GM12873 (cell line): ENCODE measurements at regions not wholly inside any gene's neighbourhood (a gene's known extent, or its start where the extent isn't known, plus 50 kb on each side); places are given as distances from the start of the nearest gene placed in this dataset.

Experiments
- TF ChIP-seq, protein P1 (sequence below): IDR thresholded peaks from 2 replicates; pipeline ENCODE4 v1.5.1; 2012; ENCODE audit warnings: low read depth, mild to moderate bottlenecking, moderate library complexity, low read length, control low read depth; ENCODE audit not compliant: insufficient read depth; ENCODE audit errors: missing control alignments

DNA sequence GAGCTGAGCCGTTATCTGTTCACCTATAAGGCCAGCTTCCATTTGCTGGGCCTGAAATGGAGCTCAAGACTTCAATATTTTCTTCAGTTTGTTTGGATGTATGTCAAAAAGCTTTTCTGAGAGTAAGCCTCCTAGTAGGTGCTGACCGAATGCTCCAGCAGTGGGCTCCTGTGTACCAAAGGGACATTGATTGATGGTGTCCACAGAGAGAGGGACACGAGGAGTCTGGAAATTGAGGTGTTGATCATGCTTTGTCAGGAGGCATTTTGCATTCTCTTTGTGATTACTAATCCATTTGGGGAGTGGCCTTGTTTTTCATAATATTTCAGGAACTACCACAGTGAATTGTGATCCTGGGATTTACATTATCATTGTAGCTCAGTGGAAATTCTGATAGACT lies 107.7 kb upstream of the SLC38A2 start:
- TF ChIP-seq, protein P1, sequence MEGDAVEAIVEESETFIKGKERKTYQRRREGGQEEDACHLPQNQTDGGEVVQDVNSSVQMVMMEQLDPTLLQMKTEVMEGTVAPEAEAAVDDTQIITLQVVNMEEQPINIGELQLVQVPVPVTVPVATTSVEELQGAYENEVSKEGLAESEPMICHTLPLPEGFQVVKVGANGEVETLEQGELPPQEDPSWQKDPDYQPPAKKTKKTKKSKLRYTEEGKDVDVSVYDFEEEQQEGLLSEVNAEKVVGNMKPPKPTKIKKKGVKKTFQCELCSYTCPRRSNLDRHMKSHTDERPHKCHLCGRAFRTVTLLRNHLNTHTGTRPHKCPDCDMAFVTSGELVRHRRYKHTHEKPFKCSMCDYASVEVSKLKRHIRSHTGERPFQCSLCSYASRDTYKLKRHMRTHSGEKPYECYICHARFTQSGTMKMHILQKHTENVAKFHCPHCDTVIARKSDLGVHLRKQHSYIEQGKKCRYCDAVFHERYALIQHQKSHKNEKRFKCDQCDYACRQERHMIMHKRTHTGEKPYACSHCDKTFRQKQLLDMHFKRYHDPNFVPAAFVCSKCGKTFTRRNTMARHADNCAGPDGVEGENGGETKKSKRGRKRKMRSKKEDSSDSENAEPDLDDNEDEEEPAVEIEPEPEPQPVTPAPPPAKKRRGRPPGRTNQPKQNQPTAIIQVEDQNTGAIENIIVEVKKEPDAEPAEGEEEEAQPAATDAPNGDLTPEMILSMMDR, result no peak

DNA sequence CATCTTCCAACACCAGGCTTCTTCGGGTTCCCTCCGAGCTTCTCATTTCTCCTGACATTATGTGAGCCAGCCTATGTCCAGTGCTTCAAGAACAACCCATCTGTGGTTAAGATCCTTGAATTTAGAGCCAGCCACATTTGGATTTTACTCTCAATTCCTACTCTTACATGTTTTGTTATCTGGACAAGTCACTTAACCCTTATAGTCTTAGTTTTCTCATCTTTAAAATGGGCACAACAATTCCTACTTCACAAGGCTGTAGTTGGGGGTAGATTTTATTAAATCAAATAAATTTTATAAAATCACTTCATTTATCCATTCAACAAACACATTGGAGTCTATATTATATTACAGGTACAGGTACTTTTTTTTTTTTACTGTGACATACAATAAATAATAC lies 105.5 kb upstream of the SLC38A2 start:
- TF ChIP-seq, protein P1, result no peak

DNA sequence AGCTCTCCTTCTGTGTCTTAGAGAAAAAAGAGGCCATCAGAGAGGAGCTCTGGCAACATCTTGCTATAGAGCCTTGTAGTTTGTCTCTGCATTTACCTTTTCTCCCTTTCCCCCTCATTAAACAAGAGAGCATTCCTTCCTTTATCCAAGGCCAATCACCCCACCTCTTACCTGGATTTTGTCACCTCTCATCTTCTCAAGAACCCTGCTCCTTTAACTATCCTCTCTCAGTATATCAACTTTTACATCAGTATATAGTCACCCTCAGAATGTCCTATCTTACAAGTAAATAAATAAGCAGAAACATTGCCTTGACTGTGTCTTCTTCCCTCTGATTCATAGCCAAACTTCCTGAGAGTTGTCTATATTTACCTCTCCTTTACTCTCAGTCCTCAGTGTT lies 105.0 kb upstream of the SLC38A2 start:
- TF ChIP-seq, protein P1, result no peak

DNA sequence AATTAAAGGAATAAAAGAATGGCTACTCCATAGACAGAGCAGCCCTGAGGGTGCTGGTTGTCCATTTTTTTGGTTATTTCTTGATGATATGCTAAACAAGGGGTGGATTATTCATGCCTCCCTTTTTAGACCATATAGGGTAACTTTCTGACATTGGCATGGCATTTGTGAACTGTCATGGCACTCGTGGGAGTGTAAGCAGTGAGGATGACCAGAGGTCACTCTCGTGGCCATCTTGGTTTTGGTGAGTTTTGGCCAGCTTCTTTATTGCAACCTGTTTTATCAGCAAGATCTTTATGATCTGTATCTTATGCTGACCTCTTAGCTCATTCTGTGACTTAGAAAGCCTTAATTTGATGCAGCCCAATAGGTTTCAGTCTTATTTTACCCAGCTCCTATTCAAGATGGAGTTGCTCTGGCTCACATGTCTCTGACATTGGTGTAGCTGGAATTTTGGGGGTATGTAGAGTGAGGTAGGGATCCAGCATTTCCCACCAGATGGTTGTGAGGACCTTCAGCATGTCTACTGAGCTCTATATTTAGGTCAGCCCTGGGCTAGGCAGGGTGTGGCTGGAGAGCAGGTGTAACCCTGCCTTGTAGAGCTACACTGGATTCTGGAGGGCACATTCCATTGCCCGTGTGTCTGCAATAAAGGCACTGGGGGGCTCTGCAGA lies 103.5 kb upstream of the SLC38A2 start:
- TF ChIP-seq, protein P1, result no peak

DNA sequence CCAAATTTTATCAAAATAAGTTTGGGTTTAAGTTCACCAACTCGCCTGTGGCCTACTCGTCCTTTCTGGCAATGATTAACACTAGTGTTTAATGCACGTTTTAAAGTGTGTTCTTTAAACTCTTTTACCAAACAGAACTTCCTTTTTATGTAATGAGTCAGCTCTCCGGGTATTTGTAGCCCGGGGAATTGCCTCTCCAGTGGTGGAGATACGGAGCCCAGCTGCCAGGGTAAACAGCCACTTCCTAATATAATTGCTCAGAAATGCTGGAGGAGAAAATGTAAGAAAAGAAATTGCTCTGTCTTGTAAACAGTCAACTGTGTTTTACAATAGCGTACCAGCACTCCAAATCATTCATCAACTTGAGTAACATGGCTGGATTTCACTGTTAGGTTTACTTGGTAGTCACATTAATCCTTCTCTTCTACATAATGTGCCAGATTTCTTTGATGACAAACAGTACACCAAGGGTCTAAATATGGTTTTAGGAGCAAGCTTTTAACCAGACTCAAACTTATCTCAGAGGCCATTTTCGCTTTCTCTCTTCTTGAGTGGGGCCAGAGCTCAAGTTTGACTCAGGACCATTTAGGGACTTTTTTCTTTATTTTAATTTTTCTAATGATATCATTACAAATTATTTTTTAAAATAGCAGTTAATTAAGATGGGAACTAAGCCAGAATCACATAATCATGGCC lies 101.2 kb upstream of the SLC38A2 start:
- TF ChIP-seq, protein P1, result no peak

DNA sequence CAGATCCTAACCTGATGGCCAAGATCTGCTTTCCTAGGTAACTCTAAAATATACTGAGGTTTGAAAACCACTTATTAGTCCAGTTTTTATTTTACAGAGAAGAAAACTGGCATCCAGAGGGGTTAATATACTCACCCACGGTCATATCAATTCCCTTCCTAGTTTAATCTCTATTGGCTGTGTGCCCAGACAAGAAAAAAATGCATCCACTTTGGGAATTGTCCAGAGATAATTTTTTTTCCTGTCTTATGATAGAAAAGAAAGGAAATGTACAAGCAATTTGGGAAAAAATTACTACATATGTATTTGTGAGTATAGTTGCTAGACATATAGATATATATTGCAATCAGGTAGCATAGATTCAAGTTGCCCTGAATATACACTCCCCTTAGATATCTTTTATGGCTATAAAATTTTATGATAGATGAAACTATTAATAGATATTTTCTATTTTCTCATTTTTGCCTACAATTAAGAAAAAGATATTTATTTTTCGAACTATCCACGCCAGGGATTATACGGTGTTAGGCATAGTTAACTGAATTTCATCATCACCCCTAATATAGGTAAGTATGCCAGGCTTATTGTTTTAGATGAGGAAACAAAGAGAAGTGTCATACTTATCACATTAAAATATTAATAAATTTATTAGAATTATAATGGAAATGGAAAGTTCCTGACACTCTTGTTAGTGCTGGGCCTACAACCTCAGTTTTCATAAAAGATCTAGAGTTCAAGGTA lies 100.5 kb upstream of the SLC38A2 start:
- TF ChIP-seq, protein P1, result no peak

DNA sequence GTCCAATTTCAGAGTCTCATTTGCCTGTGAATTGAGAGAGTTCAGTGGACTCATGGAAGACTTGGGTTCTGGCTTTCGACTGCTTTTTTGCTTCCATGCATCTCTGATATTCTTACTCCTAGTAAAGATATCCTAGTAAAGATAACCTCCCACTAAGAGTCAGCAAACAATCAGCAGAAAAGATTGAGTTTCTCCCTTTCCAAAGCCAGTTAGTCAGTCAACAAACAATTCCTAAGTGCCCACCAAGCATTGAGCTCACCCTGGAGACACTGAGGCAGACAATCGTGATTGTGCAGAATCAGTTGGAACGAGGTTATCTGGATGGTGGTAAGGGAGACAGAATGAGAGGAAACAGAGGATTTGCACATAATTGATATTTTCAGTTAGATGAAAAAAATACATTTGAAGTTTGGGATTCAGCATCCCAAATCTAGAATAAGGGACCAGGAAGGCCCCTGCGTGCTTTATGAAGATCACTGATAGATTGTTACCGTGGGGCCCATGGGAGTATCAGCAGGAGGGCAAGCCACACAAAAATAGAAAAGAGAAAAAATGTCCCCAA lies 99.7 kb upstream of the SLC38A2 start:
- TF ChIP-seq, protein P1, result no peak
